GM21381 (cell line): ENCODE measurements at regions not wholly inside any gene's neighbourhood (a gene's known extent, or its start where the extent isn't known, plus 50 kb on each side); places are given as distances from the start of the nearest gene placed in this dataset.

Experiments
- ATAC-seq: cut with Tn5 transposase; IDR thresholded peaks from one replicate; pipeline ENCODE4 v1.9.1; 2021; ENCODE audit warnings: mild to moderate bottlenecking, moderate library complexity; ENCODE audit not compliant: unreplicated experiment

DNA sequence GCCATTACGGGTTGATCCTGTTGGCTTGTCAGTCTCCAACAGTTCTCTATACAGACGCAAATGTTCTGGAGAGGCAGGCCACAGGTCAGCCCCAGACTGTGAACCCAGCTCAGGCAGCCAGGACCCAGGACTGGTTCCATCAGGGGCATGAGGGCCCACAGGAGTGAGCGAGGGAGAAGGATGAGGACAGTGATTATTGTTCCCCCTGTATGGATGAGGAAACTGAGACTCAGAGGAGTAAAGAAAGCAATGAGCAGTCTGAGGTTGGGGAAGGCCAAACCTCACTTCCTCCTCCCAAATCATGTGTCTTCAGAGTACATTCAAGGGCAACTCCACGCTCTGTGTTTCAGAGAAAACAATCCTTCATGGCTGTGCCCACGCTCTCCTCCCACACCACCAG is 121.9 kb downstream of the RPLP1 start:
- no peak for ATAC-seq

- ATAC-seq: no peak
Observed at GRCh38 chr15:69575387-69575786, 122.8 kb downstream of the RPLP1 start.

- ATAC-seq: no peak
Observed at GRCh38 chr15:69576035-69576526, 123.5 kb downstream of the RPLP1 start.

DNA sequence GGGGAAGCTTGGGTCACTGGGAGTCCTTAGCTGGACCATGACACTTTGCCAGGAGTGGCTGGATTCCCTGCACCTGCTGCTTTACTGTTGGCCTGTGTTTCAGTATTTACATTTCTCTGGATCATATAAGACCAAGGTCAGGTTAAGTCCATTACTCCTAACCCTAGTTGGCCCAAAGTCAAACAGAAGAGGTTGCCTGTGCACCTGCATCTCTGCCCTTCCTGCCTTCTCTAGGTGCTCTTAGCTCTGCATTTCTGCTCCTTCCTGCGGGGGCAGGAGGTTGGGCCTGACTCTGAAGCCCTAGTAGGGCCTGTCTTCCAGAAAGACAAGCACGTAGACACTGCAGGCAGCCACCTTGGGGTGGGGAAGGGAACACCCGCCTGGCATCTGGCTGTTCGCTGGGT is 124.3 kb downstream of the RPLP1 start:
- no peak for ATAC-seq

DNA sequence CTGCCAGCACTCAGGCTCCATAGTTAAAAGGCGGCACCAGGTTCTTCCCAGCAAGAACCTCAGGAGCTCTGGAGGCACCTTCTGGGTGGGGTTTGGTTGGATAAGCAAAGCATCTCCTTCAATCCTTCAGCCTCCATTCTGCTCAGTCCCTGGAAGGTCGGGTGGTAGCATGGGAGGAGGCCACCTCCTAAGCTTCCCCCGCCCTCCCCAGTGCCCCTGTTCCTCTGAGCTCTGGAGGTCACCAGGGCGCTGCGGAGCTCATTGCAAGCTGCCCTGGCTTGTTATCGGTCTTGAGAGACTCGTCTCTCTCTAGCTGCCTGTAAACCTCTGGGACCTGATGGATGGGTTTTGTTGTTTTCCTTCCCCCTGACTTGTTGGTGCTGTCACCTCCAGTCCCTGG is 124.8 kb downstream of the RPLP1 start:
- no peak for ATAC-seq

- ATAC-seq: no peak
Observed at GRCh38 chr15:69578252-69578651, 125.6 kb downstream of the RPLP1 start.

- ATAC-seq: no peak
Observed at GRCh38 chr15:69578787-69579583, 126.4 kb downstream of the RPLP1 start.

GRCh38 chr15:69579950-69580618 is 127.5 kb downstream of the RPLP1 start:
- no peak for ATAC-seq

- ATAC-seq: no peak
Observed at GRCh38 chr15:69583626-69584025, 131.0 kb downstream of the RPLP1 start.

GRCh38 chr15:69585937-69586336 is 133.3 kb downstream of the RPLP1 start:
- ATAC-seq: no peak

DNA sequence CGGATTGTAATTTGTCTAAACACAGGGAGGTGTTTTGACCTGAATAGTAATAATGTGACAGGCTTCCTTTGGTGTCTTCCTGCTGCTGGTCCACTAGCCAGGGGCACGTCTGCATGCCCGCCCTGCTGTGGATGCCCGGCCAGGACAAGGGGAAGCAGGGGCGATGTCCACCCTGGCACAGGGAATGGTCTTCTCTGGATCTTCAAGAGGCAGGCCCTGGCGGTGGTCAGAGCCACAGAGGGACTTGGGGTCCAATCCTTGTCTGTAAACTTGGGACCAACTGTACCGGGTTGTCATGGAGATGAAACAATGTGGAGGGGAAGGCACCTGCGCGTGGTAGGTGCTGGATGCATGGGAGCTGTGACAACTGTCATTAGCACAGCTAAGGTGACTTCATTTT is 134.1 kb downstream of the RPLP1 start:
- no peak for ATAC-seq

GRCh38 chr15:69587723-69588426 is 135.3 kb downstream of the RPLP1 start:
- ATAC-seq: no peak

DNA sequence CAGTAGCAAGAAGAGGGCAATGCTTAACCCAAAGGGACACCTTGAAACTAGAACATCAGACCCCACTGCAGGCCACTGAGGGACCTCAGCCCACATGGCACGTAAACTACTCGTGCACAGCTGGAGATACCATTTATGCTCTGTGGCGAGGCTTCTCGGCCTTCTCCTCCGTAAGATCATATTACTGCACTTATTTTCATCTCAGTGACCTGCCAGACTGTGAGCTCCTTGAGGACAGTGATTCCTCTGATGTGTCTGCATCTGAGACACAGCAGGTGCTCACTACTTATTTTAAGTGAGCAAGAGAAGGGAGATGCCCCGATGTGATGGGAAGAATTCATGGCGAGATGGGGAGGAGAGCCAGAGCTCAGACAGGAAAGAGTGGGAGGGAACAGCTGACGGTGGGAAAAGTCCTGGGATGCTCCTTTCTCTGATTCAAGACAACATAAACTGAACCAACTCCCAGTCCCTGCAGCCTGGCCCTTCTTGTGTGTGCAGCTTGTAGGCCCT is 137.6 kb downstream of the RPLP1 start:
- ATAC-seq: no peak

GRCh38 chr15:69590932-69591524 is 138.4 kb downstream of the RPLP1 start:
- no peak for ATAC-seq

GRCh38 chr15:69591905-69592508 is 139.4 kb downstream of the RPLP1 start:
- no peak for ATAC-seq

GRCh38 chr15:69592954-69593353 is 140.3 kb downstream of the RPLP1 start:
- ATAC-seq: no peak

DNA sequence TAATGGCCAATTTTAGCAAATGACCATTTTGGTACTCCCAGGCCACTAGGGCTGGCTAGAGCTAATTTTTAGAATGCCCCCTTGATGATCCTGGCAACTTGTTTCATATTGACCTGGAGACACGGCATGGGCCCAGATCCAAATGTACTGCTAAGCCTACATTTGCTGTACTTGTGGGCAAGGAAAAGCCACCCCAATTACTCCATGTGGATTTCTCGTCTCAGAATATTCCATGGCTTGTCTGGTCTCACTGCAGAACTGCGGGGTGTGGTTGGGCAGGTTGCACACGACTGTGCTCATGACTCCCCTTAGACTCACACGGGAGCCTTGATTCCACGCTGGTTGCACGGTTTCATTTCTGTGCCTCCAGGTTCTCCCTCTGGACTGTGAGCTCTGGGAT is 140.9 kb downstream of the RPLP1 start:
- ATAC-seq: no peak

DNA sequence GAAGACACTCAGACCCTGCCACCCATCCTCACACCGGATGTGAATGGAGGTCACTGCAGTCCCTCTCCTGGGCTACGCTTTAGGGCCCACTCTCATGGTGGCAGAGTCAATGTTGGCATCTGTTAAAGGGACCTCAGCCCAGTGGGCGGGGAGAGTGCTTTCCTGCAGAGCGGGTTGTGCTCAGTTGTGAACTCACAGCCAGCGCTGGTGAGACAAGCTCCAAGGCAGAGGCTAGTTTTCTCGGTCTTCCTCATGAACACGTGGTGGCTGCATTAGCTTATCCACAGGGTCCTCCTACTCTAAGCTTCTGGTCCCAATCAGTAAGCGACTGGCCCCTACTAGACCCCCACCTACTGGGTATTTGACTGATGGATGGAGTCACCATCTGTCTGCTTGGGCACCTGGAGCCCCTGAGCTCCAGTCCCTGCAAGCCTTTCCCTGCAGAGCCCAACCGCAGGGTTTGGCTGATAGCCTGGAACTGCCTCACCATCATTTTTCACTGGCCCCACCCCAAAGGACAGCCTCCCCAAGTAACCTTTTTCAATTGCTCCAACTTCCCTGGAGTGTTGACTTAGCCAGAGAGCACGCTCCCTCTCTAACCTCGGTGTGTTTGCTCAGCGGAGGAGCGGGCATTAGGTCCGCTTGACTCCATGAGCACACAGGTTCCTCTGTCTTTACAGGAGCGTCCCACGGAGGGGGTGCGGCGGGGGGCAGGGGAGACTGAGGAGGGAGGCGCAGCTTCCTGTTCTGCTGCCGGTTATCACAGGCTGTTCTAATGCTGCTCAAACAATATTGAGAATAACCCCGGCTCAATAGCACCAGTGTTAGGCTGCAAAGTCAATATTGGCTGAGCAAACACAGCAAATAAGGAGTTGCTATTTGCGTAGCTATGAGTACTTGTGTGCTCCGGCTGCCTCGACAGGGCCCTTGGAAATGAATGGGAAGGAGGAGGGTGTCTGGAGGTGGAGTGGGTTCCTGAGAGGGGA is 141.7 kb downstream of the RPLP1 start:
- no peak for ATAC-seq

DNA sequence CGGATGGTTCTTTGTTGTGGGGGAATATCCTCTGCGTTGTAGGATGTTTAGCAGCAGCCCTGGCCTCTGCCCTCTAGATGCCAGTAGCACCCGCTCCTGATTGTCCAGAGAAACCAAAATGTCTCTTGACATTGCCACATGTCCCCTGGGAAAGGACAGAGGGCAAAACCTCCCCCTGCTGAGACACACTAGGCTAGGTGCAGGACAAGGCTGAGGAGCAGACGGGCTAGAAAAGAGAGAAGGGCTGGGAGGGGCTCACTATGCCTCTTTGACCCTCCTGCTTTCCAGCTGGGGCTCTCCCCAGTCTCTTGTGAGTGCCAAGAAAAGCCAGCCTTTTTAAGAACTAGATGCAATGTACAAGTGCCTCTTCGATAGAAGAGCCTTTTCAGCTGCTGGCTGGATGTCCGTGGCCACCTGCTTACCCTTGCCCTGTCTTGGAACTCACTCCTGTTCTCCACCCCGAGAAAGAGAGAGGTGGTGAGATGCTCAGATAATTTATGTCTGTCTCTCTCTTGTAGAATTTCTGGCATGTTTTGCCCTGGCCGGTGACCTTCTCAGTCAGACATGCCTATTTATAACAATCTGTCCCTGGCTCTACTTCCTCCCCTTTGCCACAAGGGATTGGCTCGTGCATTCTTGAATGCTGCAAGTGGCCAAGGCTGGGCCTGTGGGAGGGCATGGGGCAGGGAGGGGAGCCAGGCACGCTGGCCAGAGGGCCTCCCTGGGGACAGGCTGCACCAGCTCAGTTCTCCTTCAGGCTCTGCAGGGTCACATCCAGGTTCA is 142.6 kb downstream of the RPLP1 start:
- ATAC-seq: no peak
